WTC11 (cell line): ENCODE measurements at regions not wholly inside any gene's neighbourhood (a gene's known extent, or its start where the extent isn't known, plus 50 kb on each side); places are given as distances from the start of the nearest gene placed in this dataset.

ENCODE experiments used
- ATF1 ChIP-seq: sonication (generic); formaldehyde crosslinking; IDR thresholded peaks from 2 replicates; pipeline ENCODE4 v1.8.1; 2023; ENCODE audit warnings: mild to moderate bottlenecking, moderate library complexity, missing genetic modification reagents
- CBFB ChIP-seq: sonication (generic); formaldehyde crosslinking; IDR thresholded peaks from 2 replicates; pipeline ENCODE4 v1.8.1; 2022; ENCODE audit warnings: mild to moderate bottlenecking, low read depth, missing genetic modification reagents
- CREM ChIP-seq: sonication (generic); formaldehyde crosslinking; IDR thresholded peaks from 2 replicates; pipeline ENCODE4 v1.8.1; 2022; ENCODE audit warnings: mild to moderate bottlenecking, missing genetic modification reagents, moderate library complexity
- ESRRA ChIP-seq: sonication (generic); formaldehyde crosslinking; IDR thresholded peaks from 2 replicates; pipeline ENCODE4 v1.8.1; 2022; ENCODE audit warnings: mild to moderate bottlenecking, missing genetic modification reagents, borderline replicate concordance
- SP1 ChIP-seq: sonication (generic); formaldehyde crosslinking; conservative IDR thresholded peaks from 2 replicates; pipeline ENCODE4 v1.8.1; 2022; ENCODE audit warnings: missing genetic modification reagents
- ZBTB21 ChIP-seq: sonication (generic); formaldehyde crosslinking; IDR thresholded peaks from 2 replicates; pipeline ENCODE4 v1.8.1; 2023; ENCODE audit warnings: mild to moderate bottlenecking, missing genetic modification reagents, borderline replicate concordance
- TF ChIP-seq, protein P1 (sequence below): fragments of 200-600 bp; IDR thresholded peaks from 2 replicates; pipeline ENCODE4 v1.8.0; 2022; ENCODE audit warnings: antibody characterized with exemption
- TF ChIP-seq, protein P2 (sequence below): fragments of 250-450 bp; sonication (Bioruptor Pico); IDR thresholded peaks from 2 replicates; pipeline ENCODE4 v1.9.0; 2021; ENCODE audit warnings: moderate library complexity, mild to moderate bottlenecking, inconsistent platforms, borderline replicate concordance
- TF ChIP-seq, protein P3 (sequence below): sonication (generic); formaldehyde crosslinking; conservative IDR thresholded peaks from 2 replicates; pipeline ENCODE4 v1.8.1; 2023; ENCODE audit warnings: mild to moderate bottlenecking, low read depth, missing genetic modification reagents, moderate library complexity
- TF ChIP-seq, protein P4 (sequence below): sonication (generic); formaldehyde crosslinking; IDR thresholded peaks from 2 replicates; pipeline ENCODE4 v1.8.0; 2022; ENCODE audit warnings: mild to moderate bottlenecking, missing genetic modification reagents
- TF ChIP-seq, protein P5 (sequence below): sonication (generic); formaldehyde crosslinking; IDR thresholded peaks from 2 replicates; pipeline ENCODE4 v1.8.1; 2023; ENCODE audit warnings: mild to moderate bottlenecking, missing genetic modification reagents, moderate library complexity
- TF ChIP-seq, protein P6 (sequence below): sonication (generic); formaldehyde crosslinking; IDR thresholded peaks from 2 replicates; pipeline ENCODE4 v1.8.0; 2022; ENCODE audit warnings: mild to moderate bottlenecking, missing genetic modification reagents
- TF ChIP-seq, protein P7 (sequence below): sonication (generic); formaldehyde crosslinking; IDR thresholded peaks from 2 replicates; pipeline ENCODE4 v1.8.1; 2022; ENCODE audit warnings: mild to moderate bottlenecking, missing genetic modification reagents, moderate library complexity, borderline replicate concordance

DNA sequence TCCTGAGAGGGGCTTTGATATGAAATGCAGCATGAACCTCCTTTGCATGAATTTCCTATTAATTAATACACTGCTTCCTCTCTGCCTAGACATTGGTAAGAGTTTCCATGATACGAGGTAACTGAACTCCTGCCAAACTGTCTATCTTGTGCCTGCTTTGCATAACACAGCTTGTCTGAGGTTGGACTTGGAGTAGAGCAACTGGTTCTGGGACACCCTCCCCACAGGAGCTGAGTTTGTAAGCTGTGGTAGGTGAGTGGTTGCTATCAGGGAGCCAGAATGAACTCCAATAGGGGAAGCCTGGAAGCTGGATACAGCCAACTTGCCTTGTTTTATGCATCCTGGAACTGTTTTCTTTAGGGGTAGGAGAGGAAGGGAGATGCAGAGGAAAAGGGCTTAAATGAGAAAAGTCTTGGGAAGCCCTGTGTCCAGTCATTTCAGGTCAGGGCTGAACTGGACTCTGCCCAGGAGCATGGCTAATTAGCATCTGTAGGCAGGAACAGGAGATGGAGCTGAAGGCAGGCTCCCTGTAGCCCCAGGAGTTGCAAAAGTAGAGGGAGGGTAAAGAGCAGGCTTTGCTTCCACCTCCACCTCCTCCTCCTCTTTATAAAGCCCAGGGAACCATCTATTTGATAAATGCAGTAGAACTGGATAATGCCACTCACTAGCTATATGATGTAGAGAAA, 73.2 kb upstream of the GPR158 start:
- TF ChIP-seq, protein P1, sequence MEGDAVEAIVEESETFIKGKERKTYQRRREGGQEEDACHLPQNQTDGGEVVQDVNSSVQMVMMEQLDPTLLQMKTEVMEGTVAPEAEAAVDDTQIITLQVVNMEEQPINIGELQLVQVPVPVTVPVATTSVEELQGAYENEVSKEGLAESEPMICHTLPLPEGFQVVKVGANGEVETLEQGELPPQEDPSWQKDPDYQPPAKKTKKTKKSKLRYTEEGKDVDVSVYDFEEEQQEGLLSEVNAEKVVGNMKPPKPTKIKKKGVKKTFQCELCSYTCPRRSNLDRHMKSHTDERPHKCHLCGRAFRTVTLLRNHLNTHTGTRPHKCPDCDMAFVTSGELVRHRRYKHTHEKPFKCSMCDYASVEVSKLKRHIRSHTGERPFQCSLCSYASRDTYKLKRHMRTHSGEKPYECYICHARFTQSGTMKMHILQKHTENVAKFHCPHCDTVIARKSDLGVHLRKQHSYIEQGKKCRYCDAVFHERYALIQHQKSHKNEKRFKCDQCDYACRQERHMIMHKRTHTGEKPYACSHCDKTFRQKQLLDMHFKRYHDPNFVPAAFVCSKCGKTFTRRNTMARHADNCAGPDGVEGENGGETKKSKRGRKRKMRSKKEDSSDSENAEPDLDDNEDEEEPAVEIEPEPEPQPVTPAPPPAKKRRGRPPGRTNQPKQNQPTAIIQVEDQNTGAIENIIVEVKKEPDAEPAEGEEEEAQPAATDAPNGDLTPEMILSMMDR, result no peak
- TF ChIP-seq, protein P2, sequence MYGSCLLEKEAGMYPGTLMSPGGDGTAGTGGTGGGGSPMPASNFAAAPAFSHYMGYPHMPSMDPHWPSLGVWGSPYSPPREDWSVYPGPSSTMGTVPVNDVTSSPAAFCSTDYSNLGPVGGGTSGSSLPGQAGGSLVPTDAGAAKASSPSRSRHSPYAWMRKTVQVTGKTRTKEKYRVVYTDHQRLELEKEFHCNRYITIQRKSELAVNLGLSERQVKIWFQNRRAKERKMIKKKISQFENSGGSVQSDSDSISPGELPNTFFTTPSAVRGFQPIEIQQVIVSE (CRISPR knock-in tag), result no peak
- TF ChIP-seq, protein P3, sequence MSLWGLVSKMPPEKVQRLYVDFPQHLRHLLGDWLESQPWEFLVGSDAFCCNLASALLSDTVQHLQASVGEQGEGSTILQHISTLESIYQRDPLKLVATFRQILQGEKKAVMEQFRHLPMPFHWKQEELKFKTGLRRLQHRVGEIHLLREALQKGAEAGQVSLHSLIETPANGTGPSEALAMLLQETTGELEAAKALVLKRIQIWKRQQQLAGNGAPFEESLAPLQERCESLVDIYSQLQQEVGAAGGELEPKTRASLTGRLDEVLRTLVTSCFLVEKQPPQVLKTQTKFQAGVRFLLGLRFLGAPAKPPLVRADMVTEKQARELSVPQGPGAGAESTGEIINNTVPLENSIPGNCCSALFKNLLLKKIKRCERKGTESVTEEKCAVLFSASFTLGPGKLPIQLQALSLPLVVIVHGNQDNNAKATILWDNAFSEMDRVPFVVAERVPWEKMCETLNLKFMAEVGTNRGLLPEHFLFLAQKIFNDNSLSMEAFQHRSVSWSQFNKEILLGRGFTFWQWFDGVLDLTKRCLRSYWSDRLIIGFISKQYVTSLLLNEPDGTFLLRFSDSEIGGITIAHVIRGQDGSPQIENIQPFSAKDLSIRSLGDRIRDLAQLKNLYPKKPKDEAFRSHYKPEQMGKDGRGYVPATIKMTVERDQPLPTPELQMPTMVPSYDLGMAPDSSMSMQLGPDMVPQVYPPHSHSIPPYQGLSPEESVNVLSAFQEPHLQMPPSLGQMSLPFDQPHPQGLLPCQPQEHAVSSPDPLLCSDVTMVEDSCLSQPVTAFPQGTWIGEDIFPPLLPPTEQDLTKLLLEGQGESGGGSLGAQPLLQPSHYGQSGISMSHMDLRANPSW (CRISPR knock-in tag), result no peak
- no peak for TF ChIP-seq CREM (CRISPR knock-in tag)
- no peak for TF ChIP-seq ZBTB21
- TF ChIP-seq CBFB, result no peak
- TF ChIP-seq, protein P4, sequence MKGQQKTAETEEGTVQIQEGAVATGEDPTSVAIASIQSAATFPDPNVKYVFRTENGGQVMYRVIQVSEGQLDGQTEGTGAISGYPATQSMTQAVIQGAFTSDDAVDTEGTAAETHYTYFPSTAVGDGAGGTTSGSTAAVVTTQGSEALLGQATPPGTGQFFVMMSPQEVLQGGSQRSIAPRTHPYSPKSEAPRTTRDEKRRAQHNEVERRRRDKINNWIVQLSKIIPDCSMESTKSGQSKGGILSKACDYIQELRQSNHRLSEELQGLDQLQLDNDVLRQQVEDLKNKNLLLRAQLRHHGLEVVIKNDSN, result no peak
- no peak for TF ChIP-seq ATF1
- TF ChIP-seq SP1, result no peak
- TF ChIP-seq, protein P5, sequence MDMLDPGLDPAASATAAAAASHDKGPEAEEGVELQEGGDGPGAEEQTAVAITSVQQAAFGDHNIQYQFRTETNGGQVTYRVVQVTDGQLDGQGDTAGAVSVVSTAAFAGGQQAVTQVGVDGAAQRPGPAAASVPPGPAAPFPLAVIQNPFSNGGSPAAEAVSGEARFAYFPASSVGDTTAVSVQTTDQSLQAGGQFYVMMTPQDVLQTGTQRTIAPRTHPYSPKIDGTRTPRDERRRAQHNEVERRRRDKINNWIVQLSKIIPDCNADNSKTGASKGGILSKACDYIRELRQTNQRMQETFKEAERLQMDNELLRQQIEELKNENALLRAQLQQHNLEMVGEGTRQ (CRISPR knock-in tag), result no peak
- TF ChIP-seq, protein P6, sequence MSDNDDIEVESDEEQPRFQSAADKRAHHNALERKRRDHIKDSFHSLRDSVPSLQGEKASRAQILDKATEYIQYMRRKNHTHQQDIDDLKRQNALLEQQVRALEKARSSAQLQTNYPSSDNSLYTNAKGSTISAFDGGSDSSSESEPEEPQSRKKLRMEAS (CRISPR knock-in tag), result no peak
- TF ChIP-seq, protein P7, sequence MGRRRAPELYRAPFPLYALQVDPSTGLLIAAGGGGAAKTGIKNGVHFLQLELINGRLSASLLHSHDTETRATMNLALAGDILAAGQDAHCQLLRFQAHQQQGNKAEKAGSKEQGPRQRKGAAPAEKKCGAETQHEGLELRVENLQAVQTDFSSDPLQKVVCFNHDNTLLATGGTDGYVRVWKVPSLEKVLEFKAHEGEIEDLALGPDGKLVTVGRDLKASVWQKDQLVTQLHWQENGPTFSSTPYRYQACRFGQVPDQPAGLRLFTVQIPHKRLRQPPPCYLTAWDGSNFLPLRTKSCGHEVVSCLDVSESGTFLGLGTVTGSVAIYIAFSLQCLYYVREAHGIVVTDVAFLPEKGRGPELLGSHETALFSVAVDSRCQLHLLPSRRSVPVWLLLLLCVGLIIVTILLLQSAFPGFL (CRISPR knock-in tag), result no peak
- no peak for TF ChIP-seq ESRRA (CRISPR knock-in tag)
